SKM-1 treated with dmso at 0.1 percent for 144 hours (cell line): ENCODE measurements at regions not wholly inside any gene's neighbourhood (a gene's known extent, or its start where the extent isn't known, plus 50 kb on each side); places are given as distances from the start of the nearest gene placed in this dataset.
"Not testable (repeated sequence)": the region's sequence is repeated elsewhere in the genome, so short reads cannot be mapped to it uniquely, and the experiment has no call there.

Experiments used
- DNase-seq: peaks from one replicate; lab custom pipeline; 2025; ENCODE audit not compliant: unreplicated experiment; lab: John Stamatoyannopoulos, UW

DNA sequence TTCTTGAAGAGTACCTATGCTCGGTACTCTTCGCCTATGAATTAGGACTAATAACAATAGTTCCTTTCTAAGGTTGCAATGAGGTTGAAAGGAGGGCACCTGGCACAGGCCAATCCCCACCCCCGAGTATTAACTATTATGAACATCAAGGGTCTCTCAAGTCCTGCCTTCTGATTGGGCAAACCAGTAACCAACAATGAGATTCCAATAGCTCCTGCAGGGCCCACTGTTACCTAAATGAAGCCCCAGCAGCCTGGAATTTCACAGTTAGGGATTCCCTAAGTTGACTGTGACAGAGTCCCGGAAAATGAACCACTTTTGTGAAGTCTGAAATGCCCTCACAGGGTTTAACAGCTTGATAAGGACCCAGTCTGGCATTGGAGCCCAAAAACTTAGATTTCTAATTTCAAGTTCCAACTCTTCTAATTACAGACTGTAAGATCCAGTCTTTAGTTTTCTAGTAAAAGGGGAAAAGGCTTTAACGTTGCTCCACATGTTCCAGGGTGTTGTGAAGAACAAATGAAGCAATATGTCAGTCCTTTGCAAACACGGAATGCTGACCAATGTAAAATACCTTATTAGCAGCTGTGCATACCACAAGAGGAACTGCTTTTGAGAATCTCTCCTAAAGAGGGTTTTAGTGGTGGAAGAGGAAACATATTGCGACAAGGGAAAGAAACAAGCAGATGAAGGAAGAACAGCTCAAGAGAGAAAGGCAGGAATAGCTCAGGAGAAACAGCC lies 277.7 kb upstream of the MAP2 start:
- DNase-seq: peak; percentile 83

DNA sequence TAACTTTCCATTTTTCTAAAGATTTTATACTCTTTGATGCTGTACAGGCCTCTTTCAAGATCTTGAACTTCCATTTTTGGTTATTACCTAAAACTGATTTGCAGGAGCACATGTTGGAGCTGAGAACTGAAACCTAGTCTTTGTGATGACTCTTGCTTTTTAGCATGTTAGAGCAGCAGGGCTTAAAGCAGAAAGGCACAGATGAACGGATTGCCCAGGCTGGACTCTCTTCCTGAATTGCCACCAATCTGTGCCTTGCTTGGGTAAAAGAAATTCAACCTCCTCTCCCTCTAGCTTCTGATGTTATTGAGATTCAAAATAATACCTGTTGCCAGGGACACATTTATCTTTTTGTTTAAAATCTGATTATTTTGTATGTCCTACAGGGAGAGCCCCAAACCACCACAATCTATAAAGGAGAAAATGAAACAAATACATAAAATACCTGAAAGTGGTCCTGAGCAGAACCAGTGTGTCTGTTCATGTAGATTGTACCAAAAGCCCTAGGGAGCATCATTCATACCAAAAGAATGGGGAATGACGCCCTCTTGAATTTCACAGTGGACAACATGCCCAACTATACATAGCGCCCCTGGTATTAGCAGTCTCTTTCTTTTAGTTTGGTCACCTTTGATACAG lies 277.0 kb upstream of the MAP2 start:
- DNase-seq: no peak

GRCh38 chr2:209147981-209148380 lies 275.9 kb upstream of the MAP2 start:
- DNase-seq: peak; percentile 55

DNA sequence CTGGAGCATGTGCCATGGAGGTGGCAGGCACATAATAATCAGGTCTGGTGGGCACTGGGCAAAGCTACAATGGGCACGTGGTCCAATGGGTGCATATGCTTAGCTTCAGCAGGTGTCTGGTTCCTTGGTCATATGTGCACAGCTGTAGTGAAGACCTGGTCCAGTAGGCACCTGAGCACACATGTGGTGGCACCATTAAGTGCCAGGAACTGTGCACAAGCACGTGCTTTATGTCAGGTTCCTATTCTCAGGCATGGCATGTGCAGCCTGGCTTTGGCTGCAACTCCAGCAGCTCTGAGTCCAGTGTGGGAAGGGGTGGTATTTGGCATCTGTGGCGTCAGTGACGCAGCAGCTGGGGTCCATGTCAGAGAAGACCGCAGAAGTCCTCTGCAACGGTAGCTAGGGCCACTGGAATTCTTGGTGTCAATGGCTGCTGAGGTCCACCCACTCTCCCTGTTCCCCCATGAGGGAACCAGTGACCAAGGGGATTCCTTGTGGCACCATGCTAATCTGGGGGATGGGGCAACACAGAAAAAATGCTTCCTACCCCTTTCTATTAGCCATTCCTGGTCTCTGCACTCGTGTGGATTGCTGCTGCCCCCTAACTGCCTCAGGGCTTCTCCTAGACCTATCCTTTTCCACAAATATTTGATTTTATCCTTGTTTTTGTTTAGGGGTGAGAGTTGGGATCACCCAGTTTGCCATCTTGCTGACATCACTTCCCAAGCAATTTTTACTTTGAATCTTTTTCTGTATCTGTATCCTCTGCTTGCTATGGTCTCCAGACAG lies 262.9 kb upstream of the MAP2 start:
- no peak for DNase-seq

GRCh38 chr2:209162129-209162528 lies 261.7 kb upstream of the MAP2 start:
- DNase-seq: no peak

- no peak for DNase-seq
Observed at GRCh38 chr2:209181984-209182383, 241.9 kb upstream of the MAP2 start.

DNA sequence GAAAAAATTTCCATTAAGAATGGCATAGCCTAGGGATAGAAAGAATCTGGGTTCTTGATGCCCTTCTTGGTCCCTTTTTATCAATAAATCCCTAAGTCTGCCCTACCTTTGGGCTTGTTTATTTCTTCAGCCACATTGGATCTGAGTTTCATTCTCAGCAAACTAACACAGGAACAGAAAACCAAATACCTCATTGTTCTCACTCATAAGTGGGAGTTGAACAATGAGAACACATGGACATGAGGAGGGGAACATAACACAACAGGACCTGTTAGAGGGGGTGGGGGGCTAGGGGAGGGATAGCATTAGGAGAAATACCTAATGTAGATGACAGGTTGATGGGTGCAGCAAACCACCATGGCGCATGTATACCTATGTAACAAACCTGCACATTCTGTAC lies 237.0 kb upstream of the MAP2 start:
- DNase-seq: not testable (repeated sequence)

GRCh38 chr2:209189893-209190292 lies 234.0 kb upstream of the MAP2 start:
- DNase-seq: no peak

GRCh38 chr2:209191139-209191538 lies 232.7 kb upstream of the MAP2 start:
- no peak for DNase-seq

GRCh38 chr2:209194717-209195116 lies 229.1 kb upstream of the MAP2 start:
- DNase-seq: no peak

- DNase-seq: peak; percentile 39
Observed at GRCh38 chr2:209208211-209208610, 215.6 kb upstream of the MAP2 start.

- DNase-seq: no peak
Observed at GRCh38 chr2:209209943-209210342, 213.9 kb upstream of the MAP2 start.

- DNase-seq: no peak
Observed at GRCh38 chr2:209230560-209230959, 193.3 kb upstream of the MAP2 start.

GRCh38 chr2:209236377-209236776 lies 187.5 kb upstream of the MAP2 start:
- DNase-seq: no peak

DNA sequence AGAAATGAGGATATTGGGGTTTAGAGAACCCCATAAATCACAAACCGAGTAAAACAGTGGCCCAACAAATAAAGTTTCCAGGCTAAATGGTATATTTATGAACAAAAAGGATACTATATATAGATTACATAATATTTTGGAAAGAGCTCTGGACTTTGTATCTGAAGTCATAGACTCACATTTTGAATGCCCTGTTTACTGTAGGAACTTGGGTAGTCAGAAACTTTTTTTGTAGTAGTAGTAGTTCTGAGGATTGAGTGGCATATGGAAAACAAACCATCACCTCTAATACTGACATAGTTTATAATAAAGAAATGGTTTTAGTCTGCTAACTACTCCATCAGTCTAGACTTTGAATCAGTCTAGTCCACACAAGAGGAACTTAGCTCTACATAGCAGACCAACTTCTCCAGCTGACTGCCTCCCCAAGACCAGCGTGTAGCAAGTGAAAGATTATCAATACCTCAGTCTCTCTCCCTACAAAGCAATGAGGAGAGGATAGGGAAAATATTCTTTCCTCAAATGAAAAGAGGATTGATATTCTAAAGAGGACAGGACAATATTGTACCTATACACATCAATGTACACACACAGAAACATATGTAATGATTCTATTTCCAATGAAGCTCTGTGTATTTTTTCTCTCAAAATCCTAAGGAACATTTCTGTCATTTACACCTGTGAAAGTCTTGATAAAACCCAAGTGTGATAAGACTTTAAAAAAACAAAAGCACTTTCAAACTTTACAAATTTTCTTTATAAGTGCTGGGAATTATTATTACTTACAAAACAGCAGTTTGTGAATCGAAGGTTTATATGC lies 184.9 kb upstream of the MAP2 start:
- DNase-seq: no peak

DNA sequence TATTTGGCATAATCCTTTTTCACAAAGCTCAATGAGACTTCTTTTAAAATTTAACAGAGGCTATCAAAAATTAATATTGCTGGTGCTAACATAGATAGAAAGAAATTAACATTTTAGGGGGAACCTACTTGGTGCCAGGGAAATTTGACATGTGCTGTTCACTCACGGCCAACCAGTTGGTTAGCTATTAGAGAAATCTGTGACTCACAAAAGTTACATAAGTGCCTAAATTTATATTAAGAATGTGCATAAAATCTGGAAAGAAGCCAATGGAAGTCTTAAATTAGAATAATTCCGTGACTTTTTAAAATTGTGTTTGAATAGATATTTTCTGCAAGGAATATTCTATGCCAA lies 184.3 kb upstream of the MAP2 start:
- DNase-seq: no peak

- no peak for DNase-seq
Observed at GRCh38 chr2:209240204-209240603, 183.6 kb upstream of the MAP2 start.

GRCh38 chr2:209253544-209253943 lies 170.3 kb upstream of the MAP2 start:
- no peak for DNase-seq

DNA sequence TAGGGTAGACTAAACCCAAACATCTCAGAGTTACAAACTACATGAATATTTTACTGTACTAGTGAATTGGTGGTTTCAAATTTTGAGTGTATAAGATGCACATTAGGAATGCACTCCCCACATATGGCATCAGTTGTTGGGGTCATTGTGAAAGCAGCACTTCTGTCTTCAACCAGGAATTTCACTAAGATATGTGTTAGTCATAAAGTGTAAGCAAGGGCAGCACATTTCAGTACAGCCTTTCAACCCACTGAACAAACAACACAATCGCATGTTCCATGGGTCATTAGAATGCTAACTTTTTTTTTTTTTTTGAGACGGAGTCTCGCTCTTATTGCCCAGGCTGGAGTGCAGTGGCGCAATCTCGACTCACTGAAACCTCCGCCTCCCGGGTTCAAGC lies 164.1 kb upstream of the MAP2 start:
- no peak for DNase-seq

- no peak for DNase-seq
Observed at GRCh38 chr2:209260281-209260680, 163.6 kb upstream of the MAP2 start.

DNA sequence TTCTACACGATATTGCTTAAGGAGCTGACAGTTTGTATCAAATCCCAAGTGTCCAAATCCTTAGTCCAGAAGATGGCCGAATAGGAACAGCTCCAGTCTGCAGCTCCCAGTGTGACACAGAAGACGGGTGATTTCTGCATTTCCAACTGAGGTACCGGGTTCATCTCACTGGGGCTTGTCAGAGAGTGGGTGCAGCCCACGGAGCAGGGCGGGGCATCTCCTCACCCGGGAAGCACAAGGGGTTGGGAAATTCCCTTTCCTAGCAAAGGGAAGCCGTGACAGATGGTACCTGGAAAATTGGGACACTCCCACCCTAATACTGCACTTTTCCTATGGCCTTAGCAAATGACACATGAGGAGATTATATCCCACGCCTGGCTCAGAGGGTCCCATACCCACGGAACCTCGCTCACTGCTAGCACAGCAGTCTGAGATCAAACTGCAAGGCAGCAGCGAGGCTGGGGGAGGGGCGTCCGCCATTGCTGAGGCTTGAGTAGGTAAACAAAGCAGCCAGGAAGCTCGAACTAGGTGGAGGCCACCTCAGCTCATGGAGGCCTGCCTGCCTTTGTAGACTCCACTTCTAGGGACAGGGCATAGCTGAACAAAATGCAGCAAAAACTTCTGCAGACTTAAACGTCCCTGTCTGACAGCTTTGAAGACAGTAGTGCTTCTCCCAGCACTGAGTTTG lies 162.3 kb upstream of the MAP2 start:
- not testable (repeated sequence) for DNase-seq
